GM13977 (cell line): ENCODE measurements at regions not wholly inside any gene's neighbourhood (a gene's known extent, or its start where the extent isn't known, plus 50 kb on each side); places are given as distances from the start of the nearest gene placed in this dataset.
"Not testable (repeated sequence)": the region's sequence is repeated elsewhere in the genome, so short reads cannot be mapped to it uniquely, and the experiment has no call there.

Experiments used
- DNase-seq: peaks from one replicate; pipeline ENCODE4 v3.0.0; 2012; ENCODE audit warnings: low spot score
- in situ Hi-C: fragments of 300-500 bp; cut with MboI; formaldehyde crosslinking; loops from one replicate; pipeline ENCODE4 v1.12.0; 2022; ENCODE audit warnings: low sequenced_read_pairs, low pct_unique_long_range_greater_than_20kb, mixed read lengths, inconsistent platforms; ENCODE audit not compliant: unreplicated experiment
- TF ChIP-seq, protein P1 (sequence below): IDR thresholded peaks from 2 replicates; pipeline ENCODE4 v1.5.1; 2012; ENCODE audit warnings: mild to moderate bottlenecking, control low read depth; ENCODE audit not compliant: insufficient read depth; ENCODE audit errors: extremely low read depth, missing control alignments

DNA sequence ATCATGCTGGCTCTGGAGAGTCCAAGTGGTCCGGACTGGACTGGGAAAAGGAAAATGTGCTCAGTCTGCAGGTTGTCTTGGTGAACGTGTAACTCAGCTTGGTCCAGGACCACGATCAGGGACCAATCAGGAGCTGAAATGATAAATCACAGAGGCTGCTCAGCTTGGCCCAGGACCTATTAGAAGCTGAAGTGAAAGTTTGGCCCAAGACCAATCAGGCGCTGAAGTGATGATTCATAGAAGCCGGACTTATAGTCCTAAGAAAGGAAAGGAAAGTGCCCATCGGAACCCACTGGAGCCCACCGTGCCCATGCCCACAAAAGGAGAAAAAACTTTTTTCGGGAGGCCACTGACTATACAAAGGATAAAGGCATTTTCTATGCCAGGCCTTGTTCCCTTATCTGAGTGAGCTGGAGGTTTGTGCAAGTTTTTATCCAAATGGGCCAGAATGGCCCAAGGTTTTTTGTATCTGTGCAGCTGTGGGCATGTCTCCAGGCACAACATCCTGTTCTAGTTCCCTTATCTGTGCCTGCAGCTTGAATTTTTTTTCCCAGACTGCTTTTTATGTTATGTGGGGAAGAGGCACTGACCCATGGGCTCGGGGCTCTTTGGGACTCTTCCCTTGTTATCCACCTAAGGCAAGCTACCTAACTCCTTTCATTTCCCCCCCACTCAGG is 194.4 kb downstream of the FAM133A start:
- TF ChIP-seq, protein P1, sequence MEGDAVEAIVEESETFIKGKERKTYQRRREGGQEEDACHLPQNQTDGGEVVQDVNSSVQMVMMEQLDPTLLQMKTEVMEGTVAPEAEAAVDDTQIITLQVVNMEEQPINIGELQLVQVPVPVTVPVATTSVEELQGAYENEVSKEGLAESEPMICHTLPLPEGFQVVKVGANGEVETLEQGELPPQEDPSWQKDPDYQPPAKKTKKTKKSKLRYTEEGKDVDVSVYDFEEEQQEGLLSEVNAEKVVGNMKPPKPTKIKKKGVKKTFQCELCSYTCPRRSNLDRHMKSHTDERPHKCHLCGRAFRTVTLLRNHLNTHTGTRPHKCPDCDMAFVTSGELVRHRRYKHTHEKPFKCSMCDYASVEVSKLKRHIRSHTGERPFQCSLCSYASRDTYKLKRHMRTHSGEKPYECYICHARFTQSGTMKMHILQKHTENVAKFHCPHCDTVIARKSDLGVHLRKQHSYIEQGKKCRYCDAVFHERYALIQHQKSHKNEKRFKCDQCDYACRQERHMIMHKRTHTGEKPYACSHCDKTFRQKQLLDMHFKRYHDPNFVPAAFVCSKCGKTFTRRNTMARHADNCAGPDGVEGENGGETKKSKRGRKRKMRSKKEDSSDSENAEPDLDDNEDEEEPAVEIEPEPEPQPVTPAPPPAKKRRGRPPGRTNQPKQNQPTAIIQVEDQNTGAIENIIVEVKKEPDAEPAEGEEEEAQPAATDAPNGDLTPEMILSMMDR: no peak
- no peak for DNase-seq
- in situ Hi-C loops: no loop called here

DNA sequence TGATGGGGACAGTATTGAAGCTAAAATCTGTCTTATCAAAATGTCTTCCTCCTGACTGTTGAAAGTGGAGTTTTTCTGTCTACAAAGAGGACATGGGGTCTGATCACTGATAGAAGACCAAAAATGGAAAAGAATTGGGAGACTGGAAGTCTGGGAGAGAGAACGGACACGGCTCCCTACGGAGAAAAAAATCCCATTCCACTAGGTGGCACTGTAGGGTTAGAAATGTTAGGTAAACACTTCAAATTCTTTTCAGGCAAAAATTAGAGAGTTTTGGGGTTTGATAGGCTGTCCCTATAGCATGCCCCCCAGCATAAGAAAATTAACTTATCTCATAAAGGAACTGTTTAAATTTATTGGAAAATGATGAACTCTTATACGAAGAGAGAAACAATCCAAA is 200.5 kb downstream of the FAM133A start:
- no peak for DNase-seq
- TF ChIP-seq, protein P1: peak; percentile 63
- in situ Hi-C loops: no loop called here

DNA sequence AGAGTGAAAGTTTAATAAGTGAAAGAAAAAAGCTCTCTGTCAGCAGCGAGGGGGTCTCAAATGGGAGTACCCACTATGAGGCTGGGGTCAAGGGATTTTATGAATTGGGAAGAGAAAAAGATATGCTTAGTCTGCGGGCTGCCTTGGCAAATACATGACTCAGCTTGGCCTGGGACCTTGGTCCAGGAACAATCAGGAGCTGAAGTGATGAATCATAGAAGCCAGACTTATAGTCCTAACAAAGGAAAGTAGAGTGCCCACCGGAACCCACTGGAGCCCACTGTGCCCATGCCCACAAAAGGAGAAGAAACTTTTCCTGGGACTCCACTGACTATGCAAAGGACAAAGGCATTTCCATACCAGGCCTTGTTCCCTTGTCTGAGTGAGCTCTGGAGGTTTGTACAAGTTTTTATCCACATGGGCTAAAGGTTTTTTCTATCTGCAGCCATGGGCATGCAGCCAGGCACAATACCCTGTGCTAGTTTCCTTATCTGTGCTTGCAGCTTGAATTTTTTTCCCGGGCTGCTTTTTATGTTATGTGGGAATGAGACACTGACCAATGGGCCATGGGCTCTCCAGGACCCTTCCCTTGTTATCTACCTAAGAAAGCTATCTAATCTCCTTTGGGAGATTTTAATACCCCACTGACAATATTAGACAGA is 201.7 kb downstream of the FAM133A start:
- DNase-seq: no peak
- TF ChIP-seq, protein P1: no peak
- in situ Hi-C loops: no loop called here

DNA sequence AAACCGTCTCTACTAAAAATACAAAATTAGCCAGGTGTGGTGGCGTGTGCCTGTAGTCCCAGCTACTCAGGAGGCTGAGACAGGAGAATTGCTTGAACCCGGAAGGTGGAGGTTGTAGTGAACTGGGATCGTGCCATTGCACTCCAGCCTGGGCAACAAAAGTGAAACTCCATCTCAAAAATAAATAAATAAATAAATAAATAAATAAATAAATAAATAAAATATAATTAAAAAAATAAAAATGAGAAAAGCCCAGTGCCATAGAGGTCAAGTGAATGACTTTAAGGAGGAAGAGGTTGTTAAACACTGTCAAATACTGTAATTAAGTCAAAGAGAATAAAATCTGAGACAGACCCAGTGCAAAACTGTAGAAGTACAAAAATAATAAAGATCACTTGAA is 247.0 kb downstream of the FAM133A start:
- in situ Hi-C loops: not testable (repeated sequence)

DNA sequence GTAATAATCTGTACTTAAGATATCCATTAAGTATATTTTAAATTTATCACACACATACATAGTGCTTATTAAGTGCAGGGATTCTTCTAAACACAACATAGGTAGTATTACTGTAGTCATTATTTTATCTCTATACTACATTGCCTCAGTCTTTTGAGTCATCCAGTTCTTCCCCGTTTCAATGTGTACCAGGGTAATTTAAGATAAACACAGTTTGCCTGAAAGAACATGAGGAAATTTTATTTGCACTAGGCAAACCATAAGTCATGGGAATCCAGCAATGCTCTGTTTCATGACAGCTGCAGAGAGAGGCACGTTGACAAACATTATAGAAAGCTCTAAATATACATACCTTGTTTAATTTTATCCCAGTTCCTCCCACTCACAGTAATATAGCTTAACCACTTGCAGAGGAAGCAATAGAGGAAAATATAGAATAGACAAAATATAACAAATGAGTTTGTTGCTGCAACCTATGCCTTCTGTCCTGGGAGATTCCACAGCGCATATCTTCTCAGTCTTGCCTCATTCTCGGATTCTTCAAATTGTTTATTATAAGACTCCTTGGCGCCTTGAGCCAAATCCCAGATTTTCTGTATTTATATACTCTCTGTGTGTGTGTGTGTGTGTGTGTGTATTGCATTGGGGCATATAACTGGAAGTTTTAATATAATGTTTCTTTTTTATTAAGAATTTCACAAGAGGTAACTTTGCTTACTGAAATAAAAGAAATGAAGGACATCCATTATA is 258.6 kb downstream of the FAM133A start:
- TF ChIP-seq, protein P1: no peak
- in situ Hi-C loops: no loop called here

More for the DNA sequence above, 247.0 kb downstream of the FAM133A start:
- not testable (repeated sequence) for DNase-seq

DNA sequence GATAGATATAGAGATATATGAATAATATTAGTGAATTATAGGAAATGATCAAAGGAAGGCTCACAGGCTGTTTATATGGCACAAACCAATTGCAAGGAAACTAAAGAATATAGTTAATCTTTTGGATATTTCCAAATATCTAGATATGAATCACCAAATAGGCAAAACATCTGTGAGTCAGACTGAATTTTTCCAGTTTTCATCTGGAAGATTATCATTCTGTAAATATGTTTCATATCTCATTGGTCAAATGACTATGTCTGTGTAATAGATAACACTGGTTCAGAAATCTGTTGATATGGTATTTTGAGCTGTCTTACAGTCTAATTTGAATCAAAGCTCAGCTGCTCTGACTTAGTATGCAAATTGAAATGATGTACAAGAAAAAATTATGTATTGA is 303.6 kb downstream of the FAM133A start:
- DNase-seq: no peak
- in situ Hi-C loops: no loop called here
- TF ChIP-seq, protein P1: no peak

More for the DNA sequence above, 258.6 kb downstream of the FAM133A start:
- DNase-seq: no peak
